ENCODE measurements at regions not wholly inside any gene's neighbourhood (a gene's known extent, or its start where the extent isn't known, plus 50 kb on each side); places are given as distances from the start of the nearest gene placed in this dataset.

GRCh38 chr10:88211230-88211629 is 347.8 kb downstream of the PTEN start:
- no peak for DNase-seq

DNA sequence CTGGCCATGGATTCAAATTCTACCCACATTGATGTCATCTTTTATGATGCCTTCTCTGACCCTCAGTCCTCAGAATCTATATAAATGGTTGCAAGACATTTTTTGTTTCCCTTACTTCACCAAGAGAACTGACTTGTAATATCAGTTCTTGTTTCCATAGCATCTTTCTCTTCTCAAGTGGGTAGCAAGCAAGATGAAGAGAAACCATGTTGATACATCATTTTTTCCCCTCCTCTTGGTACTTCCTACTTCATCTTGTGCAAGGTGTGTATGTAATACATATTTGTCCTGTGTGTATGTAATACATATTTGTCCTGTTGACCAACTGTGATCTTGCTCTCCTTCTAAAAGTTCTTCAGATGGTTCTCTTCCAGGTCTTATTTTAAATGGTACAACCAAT is 348.6 kb downstream of the PTEN start:
- DNase-seq, result no peak

DNA sequence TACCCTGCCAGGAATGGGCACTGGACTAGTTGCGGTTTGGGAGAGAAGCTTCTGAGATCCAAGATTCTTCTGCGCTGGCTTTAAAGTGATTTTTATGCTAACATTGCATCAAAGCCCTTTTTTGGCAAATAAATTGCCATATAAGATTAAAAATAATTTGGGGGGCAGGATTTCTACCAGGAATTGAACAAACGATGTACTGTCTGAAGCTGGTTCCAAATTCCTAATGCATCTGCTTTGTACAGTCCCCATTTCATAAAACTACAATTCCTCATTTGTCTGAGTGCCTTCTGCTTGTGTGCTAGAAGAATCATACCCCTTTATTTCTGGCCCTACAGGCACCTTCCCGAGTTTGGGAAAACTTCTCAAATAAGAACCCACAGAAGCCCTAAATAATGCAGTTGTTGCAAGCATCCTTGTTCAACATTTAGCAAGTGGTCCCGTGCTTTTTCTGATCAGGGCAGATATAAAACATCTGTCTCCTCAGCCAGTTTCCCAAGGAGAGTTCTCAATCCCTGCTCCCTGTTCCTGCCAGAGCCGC is 349.7 kb downstream of the PTEN start:
- no peak for DNase-seq

DNA sequence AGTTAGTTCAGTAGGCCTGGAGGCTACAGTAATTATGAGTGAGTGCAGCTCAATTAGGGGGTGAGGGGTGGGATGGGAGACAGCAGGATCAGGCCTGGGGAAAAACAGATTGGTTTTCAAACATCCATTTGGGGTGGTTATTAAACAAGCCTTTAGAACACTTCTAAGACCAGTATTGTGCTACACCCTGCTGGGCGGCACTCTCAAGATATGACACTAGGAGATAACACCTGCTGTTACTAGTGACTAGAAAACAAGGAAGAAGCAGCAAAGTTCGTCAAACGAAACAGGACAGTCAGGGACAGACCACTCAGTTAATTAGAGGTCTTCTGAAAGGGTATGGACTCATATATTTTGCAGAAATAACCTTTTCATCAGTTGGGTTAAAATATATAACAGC is 353.6 kb downstream of the PTEN start:
- no peak for DNase-seq

GRCh38 chr10:88218362-88218761 is 354.9 kb downstream of the PTEN start:
- no peak for DNase-seq

- DNase-seq, result no peak
Measured at GRCh38 chr10:88219753-88220152, 356.3 kb downstream of the PTEN start.

DNA sequence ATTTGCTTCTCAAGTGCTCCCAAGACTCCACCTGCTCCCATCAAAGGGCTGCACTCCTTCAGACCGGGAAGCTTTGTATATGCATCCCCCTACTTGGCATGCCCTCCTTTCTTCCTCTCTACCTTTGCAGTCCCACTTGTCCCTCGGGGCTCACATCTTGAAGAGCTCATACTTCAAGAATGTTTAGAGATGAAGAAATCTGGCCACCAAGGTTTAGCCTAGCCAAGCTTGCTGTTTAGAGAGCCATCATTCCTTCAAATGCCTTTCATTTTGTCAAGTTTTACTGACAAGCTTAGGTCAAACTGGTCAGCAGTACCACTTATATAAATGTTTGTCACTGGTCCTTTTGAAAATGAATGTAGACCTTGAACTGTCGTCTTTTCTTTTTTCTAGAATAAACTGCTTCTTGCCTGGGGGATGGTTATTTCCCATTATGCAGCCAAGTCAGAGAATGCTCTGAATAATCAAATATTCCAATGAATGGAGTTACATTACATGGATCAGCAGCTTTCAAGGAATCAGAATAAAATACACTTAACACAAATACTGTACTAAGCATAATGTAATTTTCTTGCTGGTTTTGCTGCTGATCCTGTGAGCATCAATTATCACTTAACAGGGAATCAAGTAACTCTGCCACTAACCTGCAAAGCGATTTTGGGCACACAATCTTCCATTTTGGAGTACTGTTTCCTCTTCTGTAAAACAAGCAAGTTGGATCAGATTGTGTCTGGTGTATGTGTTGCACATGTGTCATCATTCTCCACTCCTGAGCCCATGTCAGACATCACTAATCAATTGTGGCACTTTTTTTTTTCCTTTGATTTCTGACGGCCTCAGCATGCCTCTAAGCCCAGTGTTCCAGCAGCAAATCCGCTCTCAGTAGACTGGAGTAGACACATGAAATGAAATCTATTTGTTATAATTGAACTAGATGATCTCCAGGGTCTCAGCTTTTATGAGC is 357.9 kb downstream of the PTEN start:
- no peak for DNase-seq

DNA sequence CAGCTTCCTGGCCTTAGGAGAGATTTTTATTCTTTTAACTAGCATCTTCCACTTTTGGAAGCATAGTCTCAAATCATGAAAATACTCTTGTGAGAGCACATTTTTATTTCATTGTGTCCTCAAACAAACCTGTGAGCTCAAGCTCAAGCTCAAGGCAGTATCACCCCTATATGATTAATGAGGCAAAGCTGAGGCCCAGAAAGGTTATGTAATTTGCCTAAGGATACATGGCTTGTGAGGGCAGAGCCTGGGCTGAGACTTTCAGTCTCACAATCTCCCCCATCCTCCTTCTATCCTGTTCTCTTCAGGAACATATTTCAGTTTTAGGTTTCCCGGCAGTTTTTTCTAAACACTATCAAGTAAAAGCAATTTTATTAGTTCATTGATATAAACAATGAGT is 359.5 kb downstream of the PTEN start:
- no peak for DNase-seq

Data from NCI-H187 (cell line).